Suppressor macrophage treated with lipopolysaccharide for 1 hour (primary cell): ENCODE measurements at regions not wholly inside any gene's neighbourhood (a gene's known extent, or its start where the extent isn't known, plus 50 kb on each side); places are given as distances from the start of the nearest gene placed in this dataset.
A peak's percentile ranks its signal among the peaks of the same experiment; 100 is the strongest.

ENCODE experiments used
- DNase-seq, 3 donors: peaks; one replicate each; pipeline ENCODE4 v3.0.0-alpha.2; 2020 to 2022

DNA sequence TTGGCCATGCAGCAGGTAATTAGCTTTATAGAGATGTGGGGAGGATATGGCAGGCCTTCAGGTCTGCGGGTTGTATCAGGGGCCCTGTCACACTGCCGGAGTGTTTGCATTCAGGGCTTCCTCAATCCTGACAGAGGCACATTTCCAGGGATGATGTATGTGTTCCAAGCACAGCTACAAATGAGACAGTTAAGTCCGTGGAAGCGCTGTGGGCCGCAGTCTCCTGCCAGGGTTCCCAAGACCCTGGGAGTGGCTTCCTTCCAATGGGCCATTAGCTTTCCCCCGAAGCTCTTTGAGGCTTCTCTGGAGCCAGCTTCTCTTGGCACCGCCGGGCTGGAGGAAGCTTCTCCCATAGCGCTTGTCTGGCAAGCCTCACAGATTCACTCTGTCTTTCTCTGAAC is 1524.7 kb upstream of the TMEM132C start:
- no peak for DNase-seq

DNA sequence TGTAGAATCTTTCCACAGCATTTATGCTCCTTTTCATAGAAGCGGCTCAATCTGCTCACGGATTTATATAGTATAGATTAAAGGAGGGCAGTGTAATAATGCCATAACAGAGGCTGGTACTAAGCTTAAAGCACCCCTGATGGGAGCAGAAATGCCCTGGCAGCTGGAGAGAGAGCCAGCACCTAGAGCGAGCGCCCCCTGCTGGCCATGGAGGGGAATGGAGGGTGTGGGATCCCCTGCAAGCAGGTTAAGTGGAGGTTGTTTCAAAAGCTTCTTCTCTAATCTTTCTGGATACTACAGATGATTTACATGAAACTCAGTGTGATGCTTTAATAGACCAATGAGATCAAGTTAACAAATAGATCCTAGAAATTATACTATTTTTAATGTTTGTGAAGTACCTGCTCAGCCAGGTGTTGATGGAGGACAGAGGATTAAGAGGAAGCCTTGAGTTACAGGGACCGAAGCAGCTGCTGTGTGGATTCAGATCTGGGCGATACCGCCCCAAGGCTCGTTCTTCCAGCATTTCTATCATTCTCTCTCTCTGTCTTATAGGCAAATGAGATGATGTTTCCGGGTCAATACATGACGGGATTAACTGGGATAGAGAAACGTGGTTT is 1519.3 kb upstream of the TMEM132C start:
- peak; percentile 46 to 67 (median 54) for DNase-seq

DNA sequence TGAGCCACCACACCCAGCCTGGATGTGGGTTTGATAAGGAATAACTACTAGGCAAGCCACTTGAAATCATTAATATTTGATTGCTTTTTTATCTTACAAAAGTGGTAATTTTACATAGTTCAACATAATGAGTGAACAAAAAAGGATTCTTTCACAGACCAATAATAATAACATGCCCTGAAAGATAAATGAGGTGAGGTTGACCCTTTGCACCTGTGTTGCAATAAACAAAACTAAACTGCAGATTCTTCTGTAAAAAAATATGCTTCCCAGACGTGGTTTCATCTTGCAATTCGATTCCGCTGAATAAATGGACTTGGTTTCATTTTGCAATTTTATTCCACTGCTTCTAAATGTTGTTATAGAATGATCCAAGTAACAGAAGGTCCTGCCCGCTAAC is 1514.9 kb upstream of the TMEM132C start:
- no peak for DNase-seq

DNA sequence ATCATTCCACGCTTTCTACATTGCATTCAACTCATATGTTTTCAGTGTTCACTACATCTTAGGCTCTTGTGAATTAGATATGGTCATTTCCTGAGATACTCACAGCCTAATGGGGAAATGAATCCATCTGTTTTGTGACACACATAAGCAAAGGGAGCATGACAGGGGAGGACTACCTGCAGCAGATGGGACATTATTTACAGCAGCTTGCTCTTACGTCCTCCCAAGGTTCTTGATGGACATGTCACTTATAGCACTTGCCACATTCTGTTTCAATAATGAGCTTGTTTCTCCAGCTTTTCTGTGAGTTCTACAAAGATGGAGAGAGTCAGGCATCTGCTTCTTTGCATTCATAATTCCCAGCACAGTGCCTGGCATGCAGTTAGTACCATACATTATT is 1509.6 kb upstream of the TMEM132C start:
- DNase-seq = no peak

DNA sequence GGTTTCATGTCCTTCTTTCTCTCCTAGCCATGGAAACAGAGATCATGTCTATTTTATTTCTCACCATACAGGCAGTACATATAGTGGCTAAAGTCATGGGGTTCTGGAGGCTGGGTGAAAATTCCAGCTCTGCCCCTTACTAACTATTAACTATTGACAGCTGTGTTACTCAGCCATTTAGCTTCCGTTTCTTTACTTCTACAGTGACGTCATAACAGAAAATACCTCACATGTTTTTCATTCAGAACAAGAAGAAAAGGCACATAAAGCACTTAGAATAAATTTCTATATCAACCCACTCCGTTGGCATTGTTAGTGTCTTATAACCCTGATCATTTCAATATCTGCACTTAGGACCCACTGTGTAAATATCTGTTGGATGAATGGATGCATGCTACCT is 1506.9 kb upstream of the TMEM132C start:
- no peak for DNase-seq

DNA sequence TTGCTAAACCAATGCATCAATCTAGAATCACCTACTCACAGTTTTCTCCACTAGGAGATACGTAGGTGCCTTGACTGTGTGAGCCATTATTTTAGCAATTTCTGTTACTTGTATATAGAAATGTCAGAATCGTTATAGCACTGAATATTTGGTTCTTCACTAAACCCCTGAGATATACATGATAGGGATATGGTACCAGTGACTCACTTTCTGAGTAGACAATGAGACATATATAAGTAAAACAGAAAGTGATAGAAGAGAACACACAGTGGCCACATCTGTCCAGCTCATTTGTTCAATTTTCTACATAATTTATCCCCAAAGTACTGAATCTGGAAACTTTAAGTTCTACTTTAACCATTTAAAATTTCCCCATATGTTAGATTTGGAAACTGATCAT is 1505.5 kb upstream of the TMEM132C start:
- no peak for DNase-seq

DNA sequence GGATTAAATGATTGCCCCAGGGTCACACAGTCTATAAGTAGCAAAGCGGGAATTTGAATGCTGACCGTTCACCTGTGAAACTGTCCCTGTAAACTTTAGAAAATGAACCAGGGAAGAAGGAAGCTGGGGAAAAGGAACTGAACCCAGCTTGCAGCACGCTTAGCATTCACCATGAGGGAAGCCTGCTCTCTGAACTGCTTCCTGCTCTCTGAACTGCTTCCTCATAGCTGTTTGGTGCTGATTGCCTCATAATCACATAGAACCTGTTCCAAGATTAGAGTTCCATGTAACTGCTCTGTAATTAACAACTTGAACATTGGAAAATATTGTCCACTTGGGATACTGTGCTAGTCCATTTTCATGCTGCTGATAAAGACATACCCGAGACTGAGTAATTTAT is 1504.8 kb upstream of the TMEM132C start:
- DNase-seq = no peak

DNA sequence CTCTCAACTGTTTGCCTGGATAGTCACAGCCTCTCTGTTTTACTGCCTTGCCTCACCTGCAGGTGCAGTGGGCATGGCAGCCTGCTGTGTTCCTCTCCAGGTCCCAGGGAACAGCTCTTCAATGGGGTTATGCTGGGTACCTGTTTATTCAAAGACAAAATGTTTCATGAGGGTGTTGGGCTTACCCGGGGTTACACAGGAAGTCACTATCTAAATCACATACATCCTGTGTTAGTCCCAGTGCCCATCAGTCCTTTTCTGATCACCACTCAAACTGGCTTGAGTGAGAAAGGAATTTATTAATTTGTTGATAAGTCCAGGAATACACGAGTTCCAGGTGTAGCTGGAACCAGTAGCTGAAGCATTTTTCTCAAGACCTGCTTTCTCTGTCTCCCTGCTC is 1503.6 kb upstream of the TMEM132C start:
- no peak for DNase-seq

DNA sequence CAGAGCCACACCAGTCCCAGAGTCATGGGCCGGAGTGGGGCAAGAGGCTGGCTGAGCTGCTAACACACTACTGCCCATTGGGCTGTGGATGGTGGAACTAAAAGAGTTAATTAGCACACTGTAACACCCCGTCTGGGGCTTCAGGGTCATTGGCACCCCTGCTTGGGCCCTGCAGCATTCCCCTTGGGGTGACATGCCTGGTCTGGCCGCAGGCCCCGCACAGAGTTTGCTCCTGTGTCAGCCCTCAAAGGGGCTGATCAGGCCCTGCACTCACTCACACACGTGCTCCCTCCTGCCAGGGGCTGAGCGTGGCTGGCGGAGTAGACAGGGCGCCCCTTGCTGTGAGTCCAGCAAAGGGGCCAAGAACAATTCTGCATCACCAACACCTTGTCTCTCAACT is 1499.6 kb upstream of the TMEM132C start:
- DNase-seq = no peak

DNA sequence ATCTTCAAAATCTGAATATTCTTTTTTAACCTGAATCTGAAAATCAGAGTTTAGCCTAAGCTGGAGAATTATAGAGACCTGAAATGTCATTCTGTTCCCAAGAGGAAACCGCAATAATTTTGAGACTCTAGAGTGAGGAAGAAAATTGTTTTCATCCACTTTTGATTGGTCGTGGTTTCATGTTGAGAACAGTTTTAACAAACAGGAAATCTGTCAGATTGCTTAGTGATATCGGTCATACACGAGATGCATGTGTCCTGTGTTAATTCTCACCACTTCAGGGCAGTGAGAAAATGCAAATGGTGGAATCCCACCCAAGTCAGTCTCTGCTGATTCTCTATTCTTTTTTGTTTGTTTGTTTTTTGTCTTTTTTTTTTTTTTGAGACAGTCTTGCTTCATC is 1498.5 kb upstream of the TMEM132C start:
- no peak for DNase-seq

DNA sequence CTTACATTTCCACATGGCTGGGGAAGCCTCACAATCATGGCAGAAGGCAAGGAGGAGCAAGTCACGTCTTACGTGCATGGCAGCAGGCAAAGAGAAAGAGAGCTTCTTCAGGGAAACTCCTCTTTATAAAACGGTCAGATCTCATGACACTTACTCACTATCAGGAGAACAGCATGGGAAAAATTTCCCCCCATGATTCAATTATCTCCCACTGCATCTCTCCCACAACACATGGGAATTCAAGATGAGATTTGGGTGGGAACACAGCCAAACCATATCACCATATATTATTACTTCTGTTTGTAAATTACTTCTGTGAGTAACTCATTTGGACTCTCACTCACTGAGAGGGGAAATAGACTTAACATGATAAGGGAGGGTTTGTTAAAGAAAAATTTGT is 1496.8 kb upstream of the TMEM132C start:
- DNase-seq = peak in 2 of 3 donors; percentile 5 to 28

DNA sequence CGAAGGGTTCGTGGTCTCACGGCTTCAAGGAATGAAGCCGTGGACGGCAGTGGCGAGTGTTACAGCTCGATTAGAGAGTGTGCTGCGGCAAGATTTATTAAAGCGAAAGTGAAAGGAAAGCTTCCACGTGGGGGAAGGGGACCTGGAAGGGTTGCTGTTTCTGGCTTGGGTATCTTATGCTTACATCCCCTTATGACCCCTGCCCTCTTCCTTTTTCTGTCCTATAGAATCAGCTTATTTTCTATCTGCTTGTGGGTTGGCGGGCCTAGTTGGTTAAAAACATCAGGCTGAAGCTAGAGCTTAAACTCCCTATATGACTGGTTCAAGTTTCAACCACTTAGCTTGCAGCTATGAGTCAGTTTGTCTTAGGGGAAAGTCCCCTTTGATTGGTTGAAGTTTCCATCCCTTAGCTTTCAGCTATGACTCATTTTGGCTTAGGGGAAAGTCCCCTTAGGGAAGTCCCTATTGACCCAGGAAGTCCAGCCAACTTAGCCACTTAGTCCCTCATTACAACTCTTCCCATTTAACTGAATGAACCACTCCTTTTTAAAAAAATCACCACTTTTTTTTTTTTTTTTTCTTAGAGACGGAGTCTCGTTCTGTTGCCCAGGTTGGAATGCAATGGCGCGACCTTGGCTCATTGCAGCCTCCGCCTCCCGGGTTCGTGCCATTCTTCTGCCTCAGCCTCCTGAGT is 1494.7 kb upstream of the TMEM132C start:
- peak; percentile 63 to 84 (median 68) for DNase-seq

DNA sequence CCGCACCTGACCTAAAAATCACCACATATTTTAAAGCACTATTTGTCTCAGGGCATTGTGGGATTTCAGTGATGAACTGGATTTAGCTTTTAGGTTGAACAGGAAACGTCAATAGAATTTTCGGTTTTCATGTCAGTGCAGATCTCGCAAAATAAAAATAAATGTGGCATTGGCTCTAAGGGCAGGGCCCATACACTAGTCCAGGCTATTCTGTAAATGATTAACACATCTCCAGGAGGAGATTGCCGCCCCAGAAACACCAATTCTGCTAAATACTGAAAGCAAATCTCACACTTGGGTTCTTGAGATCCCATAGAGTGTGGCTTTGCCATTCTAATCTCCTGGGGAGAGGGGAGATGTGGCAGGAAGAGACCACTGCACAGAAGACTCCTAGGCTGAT is 1494.0 kb upstream of the TMEM132C start:
- no peak for DNase-seq

DNA sequence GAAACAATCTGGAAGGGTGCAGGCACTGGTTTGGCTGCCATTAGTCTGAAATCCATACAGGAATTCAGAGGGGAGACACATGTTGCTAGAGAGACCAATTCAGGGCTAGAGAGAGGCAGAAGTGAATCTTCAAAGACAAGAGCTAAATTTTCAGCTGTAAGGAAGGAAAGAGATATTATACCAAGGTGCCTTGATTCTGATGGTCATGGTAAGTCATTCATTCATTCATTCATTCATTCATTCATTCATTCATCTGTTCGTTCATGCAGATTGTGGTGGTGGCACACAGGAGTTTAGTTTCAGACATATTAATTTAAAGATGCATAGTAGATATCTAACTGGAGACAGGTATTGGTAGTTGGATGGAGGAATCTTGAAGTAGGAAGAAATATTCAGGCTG is 1493.5 kb upstream of the TMEM132C start:
- DNase-seq = no peak

DNA sequence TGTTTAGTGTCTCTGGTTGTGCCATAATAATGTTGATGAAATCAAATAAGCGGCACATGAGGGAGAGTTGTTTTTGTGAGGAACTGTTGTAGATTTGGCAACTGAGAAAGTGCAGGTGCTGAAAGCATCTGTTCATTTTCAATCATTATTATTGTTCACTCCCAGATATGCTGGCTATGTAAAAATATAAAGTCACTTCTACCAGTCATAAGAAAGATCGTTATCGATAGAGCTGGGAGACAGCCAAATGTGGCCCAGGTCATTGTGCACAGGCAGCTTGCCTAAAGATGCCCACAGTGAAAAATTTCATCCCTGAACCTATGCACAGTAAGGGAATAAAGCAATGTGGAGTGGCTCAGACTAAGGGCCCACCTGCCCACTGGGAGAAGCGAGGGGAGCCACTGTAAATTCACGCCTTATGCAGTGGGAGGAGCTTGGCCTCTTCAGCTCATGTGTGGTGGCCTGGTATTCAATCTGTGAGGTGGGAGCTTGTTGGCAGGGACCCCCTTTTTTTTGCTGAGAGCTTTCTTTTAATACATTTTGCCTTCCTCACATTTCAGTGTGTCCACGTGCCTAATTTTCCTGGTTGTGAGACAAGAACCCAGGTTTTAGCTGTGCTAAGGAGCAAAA is 1490.8 kb upstream of the TMEM132C start:
- no peak for DNase-seq

DNA sequence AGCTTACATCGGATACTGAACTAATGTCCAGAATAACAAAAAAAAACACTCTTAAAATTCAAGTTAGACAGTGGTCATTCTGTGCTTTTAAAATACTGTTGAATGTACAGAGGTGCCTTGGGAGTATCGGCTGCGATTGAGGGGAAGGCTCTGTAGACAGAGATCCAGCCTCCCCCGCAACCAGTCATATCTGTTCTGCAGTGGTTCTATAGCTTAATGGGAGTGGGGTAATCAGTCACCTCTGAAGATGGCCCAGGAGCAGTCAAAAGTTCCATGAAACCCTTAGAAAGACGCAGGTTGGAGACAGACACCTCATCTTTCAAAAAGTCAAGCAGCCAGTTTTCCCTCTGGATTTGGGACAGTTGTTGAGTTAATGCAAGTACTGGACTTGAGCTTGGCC is 1486.6 kb upstream of the TMEM132C start:
- no peak for DNase-seq

DNA sequence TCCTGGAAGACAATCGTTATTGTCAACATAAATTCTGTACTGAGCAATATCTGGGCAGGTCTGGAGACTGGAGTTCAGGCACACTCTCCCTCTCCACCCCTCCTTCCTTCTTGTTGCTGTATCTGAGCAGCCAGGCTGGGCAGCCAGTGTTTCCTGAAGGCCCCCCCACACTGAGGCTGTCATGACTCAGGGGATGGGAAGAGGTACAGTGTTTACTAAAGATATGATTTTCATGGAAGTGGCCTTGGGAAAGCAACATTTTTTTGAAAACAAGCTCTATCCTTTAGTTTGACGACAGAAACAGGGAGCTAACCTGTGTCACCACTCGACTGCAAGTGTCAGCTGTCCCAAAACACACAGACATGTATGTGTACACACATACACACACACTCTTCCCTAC is 1485.4 kb upstream of the TMEM132C start:
- no peak for DNase-seq

DNA sequence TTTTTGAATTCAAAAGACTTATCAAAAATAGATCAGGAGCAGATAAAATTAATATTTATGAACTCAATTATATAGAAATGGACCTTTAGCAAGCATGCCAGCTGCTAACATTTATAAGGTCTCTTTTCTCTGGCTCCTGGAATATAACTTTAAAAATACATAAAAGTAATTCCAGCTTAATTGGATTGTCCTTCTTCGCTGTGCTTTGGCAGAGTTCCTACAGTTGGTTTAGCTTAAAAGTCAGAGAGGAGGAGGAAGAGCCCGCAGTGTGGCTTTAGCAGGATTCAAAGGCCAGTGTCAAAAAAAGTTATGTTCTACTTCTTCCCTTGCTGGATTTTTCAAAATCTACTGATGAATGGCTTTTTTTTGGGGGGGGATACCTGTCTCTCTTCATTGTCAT is 1484.9 kb upstream of the TMEM132C start:
- DNase-seq = no peak

DNA sequence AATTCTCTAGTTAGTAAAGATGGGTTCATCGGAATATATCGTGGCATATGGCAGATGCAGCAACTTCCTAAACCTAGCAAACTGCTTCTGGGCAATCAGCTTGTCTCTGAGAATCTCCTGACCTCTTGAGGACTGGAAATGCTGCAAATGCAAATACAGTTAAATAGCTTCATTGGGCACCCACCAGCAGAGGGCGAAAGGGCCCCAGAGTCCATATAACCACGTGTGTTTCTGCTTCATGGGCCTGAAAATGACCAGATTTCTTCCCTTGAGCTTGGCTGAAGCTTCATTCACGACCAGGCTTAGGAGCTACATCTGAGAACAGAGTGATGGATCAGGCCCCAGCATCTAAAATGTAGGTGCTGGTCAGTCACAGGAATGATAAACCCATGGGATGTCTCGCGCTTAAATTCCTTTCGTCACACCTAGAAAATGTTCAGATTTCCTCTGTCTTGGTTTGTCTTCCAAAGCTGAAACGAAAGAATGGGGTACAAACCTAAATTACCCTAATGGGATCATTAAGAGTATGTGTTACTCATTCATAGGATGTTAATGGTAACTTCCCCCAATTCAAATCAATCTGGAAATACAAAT is 1482.5 kb upstream of the TMEM132C start:
- peak; percentile 46 to 53 (median 53) for DNase-seq

DNA sequence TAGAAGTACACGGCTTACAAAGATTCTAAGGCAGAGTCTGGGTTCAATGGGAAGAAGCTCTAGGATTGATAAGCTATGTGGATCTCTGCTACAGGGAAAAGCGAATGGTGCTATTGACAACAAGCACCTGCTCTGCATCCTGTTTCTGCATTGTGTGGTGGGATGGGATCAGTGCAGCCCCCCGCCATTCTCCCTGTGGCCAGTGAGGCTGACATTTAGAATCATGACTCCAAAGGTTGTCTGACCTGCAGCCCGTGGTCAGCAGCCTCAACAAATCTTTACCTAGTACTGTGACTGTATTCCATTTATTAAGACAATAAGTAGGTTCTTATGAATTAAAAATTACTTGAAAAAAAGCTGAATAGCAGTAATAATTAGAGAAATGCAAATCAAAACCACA is 1477.0 kb upstream of the TMEM132C start:
- no peak for DNase-seq

DNA sequence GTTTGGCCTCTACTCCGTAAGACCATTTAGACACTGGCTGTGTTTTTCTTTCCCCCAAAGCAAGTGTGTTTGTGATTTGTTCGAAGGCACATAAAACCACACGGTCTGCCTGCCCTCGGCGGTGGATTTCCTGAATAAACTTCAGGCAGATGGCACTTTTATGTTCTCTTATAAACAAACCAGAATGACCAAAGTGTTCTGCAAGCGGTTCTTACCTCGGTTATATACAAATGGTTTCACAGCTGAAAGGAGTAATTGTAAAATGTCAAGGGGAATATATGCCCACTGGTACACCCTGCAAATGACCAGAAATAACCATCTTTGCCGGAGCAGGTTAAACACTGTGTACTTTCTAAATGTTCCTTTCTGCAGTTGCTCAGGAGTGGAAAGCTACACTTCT is 1475.8 kb upstream of the TMEM132C start:
- no peak for DNase-seq

DNA sequence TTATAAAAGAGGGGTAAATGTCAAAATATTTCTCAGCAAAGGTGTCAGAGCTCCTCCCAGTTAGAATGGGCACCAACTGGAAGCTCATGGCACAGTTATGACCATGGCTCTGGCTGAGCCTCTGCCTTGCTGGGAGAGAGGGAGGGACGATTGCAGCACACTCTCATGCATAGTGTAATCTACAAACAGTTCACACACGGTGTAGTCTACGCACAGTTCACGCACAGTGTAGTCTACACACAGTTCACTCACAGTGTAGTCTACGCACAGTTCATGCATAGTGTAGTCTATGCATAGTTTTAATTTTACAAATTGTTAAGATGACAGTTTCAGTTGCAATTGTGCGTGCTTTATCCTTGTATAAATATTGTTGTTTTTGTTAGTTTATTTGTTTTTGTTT is 1474.6 kb upstream of the TMEM132C start:
- no peak for DNase-seq

DNA sequence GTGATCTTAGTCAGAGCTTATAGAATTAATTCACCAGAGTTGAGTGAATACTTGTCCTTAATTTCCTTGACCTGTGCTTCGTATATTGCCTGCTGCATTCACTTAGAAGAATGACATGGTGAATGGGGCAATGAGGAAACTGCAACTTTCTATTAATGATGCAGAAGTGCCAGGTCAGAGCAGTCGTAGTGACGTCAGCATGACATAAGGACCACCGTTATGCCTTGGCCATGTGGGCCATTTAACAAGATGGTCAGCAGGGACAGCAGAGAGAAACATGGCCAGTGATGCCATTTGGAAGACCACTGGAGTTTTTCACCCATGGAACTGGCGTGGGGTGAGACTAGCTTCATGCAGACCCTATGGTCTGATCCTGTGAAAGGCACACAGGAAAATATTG is 1469.4 kb upstream of the TMEM132C start:
- no peak for DNase-seq

DNA sequence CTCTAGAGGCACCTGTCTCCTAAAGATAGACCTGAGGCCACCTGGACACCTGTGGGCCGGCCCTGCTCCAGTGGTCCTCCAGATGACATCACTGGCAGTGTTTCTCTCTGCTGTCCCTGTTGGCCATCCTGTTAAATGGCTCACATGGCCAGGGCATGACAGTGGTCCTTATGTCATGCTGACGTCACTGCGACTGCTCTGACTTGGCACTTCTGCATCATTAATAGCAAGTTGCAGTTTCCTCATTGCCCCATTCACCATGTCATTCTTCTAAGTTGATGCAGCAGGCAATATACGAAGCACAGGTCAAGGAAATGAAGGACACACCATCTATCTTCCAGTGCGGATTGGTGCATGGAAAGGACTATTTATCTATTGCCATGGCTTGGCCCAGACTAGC is 1468.5 kb upstream of the TMEM132C start:
- DNase-seq = no peak
